ENCODE measurements at regions not wholly inside any gene's neighbourhood (a gene's known extent, or its start where the extent isn't known, plus 50 kb on each side); places are given as distances from the start of the nearest gene placed in this dataset.

GRCh38 chr17:14748036-14748710, 447.3 kb downstream of the HS3ST3B1 start:
- DNase-seq: no peak
- Histone ChIP-seq H3K27me3 (no peaks in the 10 kb centered on the region), H3K27ac (no peak overlapping the region), H3K4me1 (no peaks in the 10 kb centered on the region), H3K4me3 (no peak overlapping the region), H3K9me3 (no peaks in the 10 kb centered on the region), H3K36me3 (no peaks in the 10 kb centered on the region)
- intact Hi-C loops (cut with DNase I): no loop called here
- no peak for TF ChIP-seq CTCF (IDR thresholded peaks at IDR 0.05)
- TF ChIP-seq POLR2A (IDR thresholded peaks at IDR 0.05): no peak
- WGBS, 2 donors: 47 to 71% methylated on average over 2 to 8 of the region's 12 CpGs

- DNase-seq: no peak
- Histone ChIP-seq H3K27me3 (no peaks in the 10 kb centered on the region), H3K4me3 (no peak overlapping the region), H3K4me1 (no peaks in the 10 kb centered on the region), H3K27ac (no peak overlapping the region), H3K9me3 (no peaks in the 10 kb centered on the region), H3K36me3 (no peaks in the 10 kb centered on the region)
- intact Hi-C loops (cut with DNase I): no loop called here
- TF ChIP-seq POLR2A (IDR thresholded peaks at IDR 0.05): no peak
- 71 to 86% methylated on average over 5 of the region's 5 CpGs for WGBS, 2 donors
Measured at GRCh38 chr17:14747603-14747950, 446.7 kb downstream of the HS3ST3B1 start.

- WGBS, 2 donors: 55 to 65% methylated on average over 5 to 8 of the region's 8 CpGs
- Histone ChIP-seq H3K4me1 (no peaks in the 10 kb centered on the region), H3K9me3 (no peaks in the 10 kb centered on the region), H3K36me3 (no peaks in the 10 kb centered on the region), H3K4me3 (no peak overlapping the region), H3K27me3 (no peaks in the 10 kb centered on the region), H3K27ac (no peak overlapping the region)
- no peak for TF ChIP-seq CTCF (IDR thresholded peaks at IDR 0.05)
- no peak for TF ChIP-seq POLR2A (IDR thresholded peaks at IDR 0.05)
- DNase-seq: no peak
- intact Hi-C loops (cut with DNase I): no loop called here
Measured at GRCh38 chr17:14746822-14747602, 446.1 kb downstream of the HS3ST3B1 start.

DNA sequence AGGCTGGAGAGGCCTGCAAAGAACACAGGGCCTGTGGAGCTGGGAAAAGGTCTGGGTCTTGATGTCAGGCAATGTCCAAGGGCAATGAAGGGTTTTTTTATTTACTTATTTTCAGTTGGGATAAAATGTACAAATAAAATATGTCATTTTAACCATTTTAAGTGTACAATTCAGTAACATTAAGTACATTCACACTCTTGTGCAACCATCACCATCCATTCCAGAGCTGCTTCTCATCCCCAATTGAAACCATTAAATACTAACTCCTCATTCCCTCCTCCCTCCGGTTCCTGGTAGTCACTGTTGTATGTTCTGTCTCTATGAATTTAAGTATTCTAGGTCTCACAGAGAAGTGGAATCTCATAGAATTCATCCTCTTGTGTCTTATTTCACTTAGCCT, 444.7 kb downstream of the HS3ST3B1 start:
- H3K4me1 ChIP-seq: peaks cover 0 to 6% (median 3%) of the 10 kb centered on the region in 3 donors
- WGBS, 2 donors: 81 to 94% methylated on average over 1 of the region's 1 CpG
- no peaks in the 10 kb centered on the region for H3K27me3 ChIP-seq
- no peak for DNase-seq
- H3K4me3 ChIP-seq: no peak overlapping the region
- H3K9me3 ChIP-seq: no peaks in the 10 kb centered on the region
- TF ChIP-seq CTCF (IDR thresholded peaks at IDR 0.05) (no peak), POLR2A (IDR thresholded peaks at IDR 0.05) (no peak)
- intact Hi-C loops (cut with DNase I): no loop called here
- no peaks in the 10 kb centered on the region for H3K36me3 ChIP-seq
- H3K27ac ChIP-seq: no peak overlapping the region

DNA sequence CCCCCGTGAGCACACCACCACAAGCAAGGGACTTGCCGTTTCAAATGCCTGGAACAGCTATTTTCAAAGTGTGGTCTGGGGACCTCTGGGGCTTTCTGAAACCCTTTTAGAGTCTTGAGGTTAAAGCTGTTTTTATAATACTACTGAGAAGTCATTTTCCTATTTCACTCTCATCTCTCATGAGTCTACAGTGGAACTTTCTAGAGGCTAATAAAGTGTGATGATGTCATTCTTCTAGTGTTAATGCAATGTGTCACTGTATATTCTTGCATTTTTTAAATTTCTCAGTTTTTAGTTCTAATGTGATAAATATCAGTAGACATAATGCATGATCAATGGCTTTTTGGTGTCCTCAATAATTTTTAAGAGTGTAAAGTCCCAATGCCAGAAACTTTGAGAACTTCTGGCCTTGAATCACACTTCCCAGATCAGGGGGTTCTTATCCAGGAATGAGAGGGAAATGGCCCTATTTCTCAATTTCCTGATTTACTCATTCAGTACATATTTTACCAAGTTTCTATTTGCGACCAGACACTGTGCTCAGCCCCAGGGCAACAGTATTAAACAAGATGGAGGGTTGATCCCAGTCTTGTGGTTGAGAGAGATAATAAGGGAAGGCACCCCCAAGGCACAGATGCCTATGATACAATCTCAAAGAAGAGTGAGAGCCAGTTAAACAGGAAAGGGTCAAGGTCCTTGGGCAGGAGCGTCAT, 444.0 kb downstream of the HS3ST3B1 start:
- no peaks in the 10 kb centered on the region for H3K36me3 ChIP-seq
- peaks cover 0 to 9% (median 6%) of the 10 kb centered on the region in 3 donors for H3K4me1 ChIP-seq
- H3K4me3 ChIP-seq: no peak overlapping the region
- no peak for DNase-seq
- no peak for TF ChIP-seq CTCF (IDR thresholded peaks at IDR 0.05)
- no peak for TF ChIP-seq POLR2A (IDR thresholded peaks at IDR 0.05)
- no peaks in the 10 kb centered on the region for H3K27me3 ChIP-seq
- no peaks in the 10 kb centered on the region for H3K9me3 ChIP-seq
- H3K27ac ChIP-seq: no peak overlapping the region
- 76 to 86% methylated on average over 4 of the region's 4 CpGs for WGBS, 2 donors
- intact Hi-C loops (cut with DNase I): no loop called here
